ENCODE measurements at regions not wholly inside any gene's neighbourhood (a gene's known extent, or its start where the extent isn't known, plus 50 kb on each side); places are given as distances from the start of the nearest gene placed in this dataset.

GRCh38 chr1:116826818-116827606 is 72.8 kb downstream of the CD2 start:
- TF ChIP-seq CTCF (IDR thresholded peaks at IDR 0.05; ENCODE audit: poor library complexity, severe bottlenecking) (no peak), POLR2AphosphoS5 (IDR thresholded peaks at IDR 0.05) (no peak), EP300 (conservative IDR thresholded peaks at IDR 0.05; ENCODE audit: poor library complexity, severe bottlenecking) (no peak), RAD21 (conservative IDR thresholded peaks at IDR 0.05) (no peak), EZH2 (IDR thresholded peaks at IDR 0.05; ENCODE audit: borderline replicate concordance, insufficient read depth, low read length, poor library complexity, severe bottlenecking) (no peak), REST (IDR thresholded peaks at IDR 0.05; ENCODE audit: borderline replicate concordance) (no peak), TAF1 (IDR thresholded peaks at IDR 0.05; ENCODE audit: low read depth) (no peak)

Measured in neural cell (in vitro differentiated cells).